ENCODE measurements at regions not wholly inside any gene's neighbourhood (a gene's known extent, or its start where the extent isn't known, plus 50 kb on each side); places are given as distances from the start of the nearest gene placed in this dataset.

DNA sequence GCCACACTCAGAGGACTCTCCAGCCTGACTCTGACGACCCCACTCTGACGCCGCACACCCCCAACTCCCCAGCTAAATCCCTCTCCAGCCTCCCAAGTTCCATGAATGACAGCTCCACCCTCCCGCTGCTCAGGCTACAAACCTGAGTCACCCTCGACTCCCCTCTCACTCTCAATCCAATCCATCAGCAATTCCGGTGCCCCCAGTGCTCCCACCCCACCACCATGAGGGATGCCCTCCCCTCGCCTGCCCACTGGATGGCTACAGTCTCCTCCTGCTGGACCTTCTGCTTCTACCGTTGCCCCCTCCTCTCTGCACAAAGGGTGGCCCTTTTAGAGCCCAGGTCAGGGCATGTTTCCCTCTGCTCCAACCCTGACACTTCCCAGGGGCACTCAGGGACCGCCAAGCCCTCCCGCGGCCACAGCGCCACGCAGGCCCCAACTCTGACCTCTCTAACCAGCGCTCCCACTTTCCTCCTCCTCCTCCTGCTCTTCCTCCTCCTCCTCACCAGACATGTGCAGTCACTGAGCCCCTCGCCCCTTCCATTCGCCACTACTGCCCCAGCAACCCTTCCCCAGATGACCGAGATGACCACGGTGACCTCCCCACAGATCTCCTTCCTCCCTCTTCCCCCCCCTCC, 69.5 kb upstream of the NUP50 start:
- Histone ChIP-seq H4K20me1 (replicated peaks; ENCODE audit: control insufficient read depth, insufficient read depth, low read length) (no peaks in the 10 kb centered on the region), H3K4me3 (no peak overlapping the region), H3K4me2 (ENCODE audit: insufficient read depth, low read length) (no peak overlapping the region), H3K9me3 (replicated peaks; ENCODE audit: control insufficient read depth, insufficient read depth, low read depth, low read length) (no peaks in the 10 kb centered on the region), H2AFZ (ENCODE audit: low read depth, low read length) (no peak overlapping the region), H3K9me1 (ENCODE audit: control insufficient read depth, insufficient read depth, low read length) (no peaks in the 10 kb centered on the region), H3K27ac (ENCODE audit: extremely low read depth, low read depth, low read length) (no peak overlapping the region), H3K27me3 (ENCODE audit: control insufficient read depth in 2 of 2, insufficient read depth in 2 of 2, low read length in 2 of 2) (peaks cover 6 to 32% of the 10 kb centered on the region in 2 experiments), H3K9ac (ENCODE audit: insufficient read depth in 1 of 2, low read depth in 2 of 2, low read length in 2 of 2) (no peak overlapping the region), H3K4me1 (replicated peaks in 1 of 2; ENCODE audit: control insufficient read depth in 2 of 2, insufficient read depth in 2 of 2, low read length in 2 of 2) (no peaks in the 10 kb centered on the region), H3K36me3 (ENCODE audit: control insufficient read depth, insufficient read depth, low read length) (no peaks in the 10 kb centered on the region), H3K79me2 (ENCODE audit: control insufficient read depth, insufficient read depth, low read length) (no peaks in the 10 kb centered on the region)
- no peak for DNase-seq (ENCODE audit: extremely low read depth in 1 of 4, low spot score in 3 of 4)
- BruUV-seq (replicated peaks) = no TSS peak
- intact Hi-C loops (cut with micrococcal nuclease) (no loop called here), in situ Hi-C loops (cut with MboI) (no loop called here)
- ATAC-seq = no peak
- WGBS (ENCODE audit: insufficient coverage, low coverage, missing lambda C conversion rate) = 0% methylated on average over 4 of the region's 18 CpGs
- POLR2A ChIA-PET = interaction anchor here (0.8 kb wide), 1 partner anchor 167 kb away, joined by 3 read pairs; no protein-coding TSS in a partner anchor
- CTCF ChIA-PET (ENCODE audit: low intra/inter-chr PET ratio) = no interaction called here
- FAIRE-seq = no peak
- no peak for TF ChIP-seq RERE (CRISPR knock-in tag; IDR thresholded peaks at IDR 0.05; ENCODE audit: borderline replicate concordance)
- no peak for TF ChIP-seq ZNF217 (CRISPR knock-in tag; IDR thresholded peaks at IDR 0.05)
- TF ChIP-seq, protein P1, sequence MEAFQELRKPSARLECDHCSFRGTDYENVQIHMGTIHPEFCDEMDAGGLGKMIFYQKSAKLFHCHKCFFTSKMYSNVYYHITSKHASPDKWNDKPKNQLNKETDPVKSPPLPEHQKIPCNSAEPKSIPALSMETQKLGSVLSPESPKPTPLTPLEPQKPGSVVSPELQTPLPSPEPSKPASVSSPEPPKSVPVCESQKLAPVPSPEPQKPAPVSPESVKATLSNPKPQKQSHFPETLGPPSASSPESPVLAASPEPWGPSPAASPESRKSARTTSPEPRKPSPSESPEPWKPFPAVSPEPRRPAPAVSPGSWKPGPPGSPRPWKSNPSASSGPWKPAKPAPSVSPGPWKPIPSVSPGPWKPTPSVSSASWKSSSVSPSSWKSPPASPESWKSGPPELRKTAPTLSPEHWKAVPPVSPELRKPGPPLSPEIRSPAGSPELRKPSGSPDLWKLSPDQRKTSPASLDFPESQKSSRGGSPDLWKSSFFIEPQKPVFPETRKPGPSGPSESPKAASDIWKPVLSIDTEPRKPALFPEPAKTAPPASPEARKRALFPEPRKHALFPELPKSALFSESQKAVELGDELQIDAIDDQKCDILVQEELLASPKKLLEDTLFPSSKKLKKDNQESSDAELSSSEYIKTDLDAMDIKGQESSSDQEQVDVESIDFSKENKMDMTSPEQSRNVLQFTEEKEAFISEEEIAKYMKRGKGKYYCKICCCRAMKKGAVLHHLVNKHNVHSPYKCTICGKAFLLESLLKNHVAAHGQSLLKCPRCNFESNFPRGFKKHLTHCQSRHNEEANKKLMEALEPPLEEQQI (IDR thresholded peaks at IDR 0.05) = no peak
- no peak for TF ChIP-seq TAF15 (IDR thresholded peaks at IDR 0.05; ENCODE audit: low read depth, low read length)
- TF ChIP-seq KLF1 (tag; IDR thresholded peaks at IDR 0.05) = no peak
- no peak for TF ChIP-seq STAT5A (IDR thresholded peaks at IDR 0.05; ENCODE audit: borderline replicate concordance, low read length)
- no peak for TF ChIP-seq POLR2AphosphoS5 (IDR thresholded peaks at IDR 0.05; ENCODE audit: control insufficient read depth, insufficient read depth, low read depth, low read length)
- TF ChIP-seq DACH1 (IDR thresholded peaks at IDR 0.05; ENCODE audit: partially characterized antibody) = no peak
- no peak for TF ChIP-seq LCOR (CRISPR knock-in tag; IDR thresholded peaks at IDR 0.05)
- TF ChIP-seq ZNF740 (CRISPR knock-in tag; IDR thresholded peaks at IDR 0.05) = no peak
- no peak for TF ChIP-seq ZNF740 (tag; IDR thresholded peaks at IDR 0.05)
- TF ChIP-seq, protein P2, sequence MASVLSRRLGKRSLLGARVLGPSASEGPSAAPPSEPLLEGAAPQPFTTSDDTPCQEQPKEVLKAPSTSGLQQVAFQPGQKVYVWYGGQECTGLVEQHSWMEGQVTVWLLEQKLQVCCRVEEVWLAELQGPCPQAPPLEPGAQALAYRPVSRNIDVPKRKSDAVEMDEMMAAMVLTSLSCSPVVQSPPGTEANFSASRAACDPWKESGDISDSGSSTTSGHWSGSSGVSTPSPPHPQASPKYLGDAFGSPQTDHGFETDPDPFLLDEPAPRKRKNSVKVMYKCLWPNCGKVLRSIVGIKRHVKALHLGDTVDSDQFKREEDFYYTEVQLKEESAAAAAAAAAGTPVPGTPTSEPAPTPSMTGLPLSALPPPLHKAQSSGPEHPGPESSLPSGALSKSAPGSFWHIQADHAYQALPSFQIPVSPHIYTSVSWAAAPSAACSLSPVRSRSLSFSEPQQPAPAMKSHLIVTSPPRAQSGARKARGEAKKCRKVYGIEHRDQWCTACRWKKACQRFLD (CRISPR knock-in tag; IDR thresholded peaks at IDR 0.05) = no peak
